ENCODE measurements at regions not wholly inside any gene's neighbourhood (a gene's known extent, or its start where the extent isn't known, plus 50 kb on each side); places are given as distances from the start of the nearest gene placed in this dataset.

- TF ChIP-seq POLR2A (IDR thresholded peaks at IDR 0.05) = no peak
- no peak for TF ChIP-seq CTCF (IDR thresholded peaks at IDR 0.05)
Measured at GRCh38 chr7:124550036-124550435, 215.6 kb downstream of the GPR37 start.

All from vagina (tissue), 2 donors.